ENCODE measurements at regions not wholly inside any gene's neighbourhood (a gene's known extent, or its start where the extent isn't known, plus 50 kb on each side); places are given as distances from the start of the nearest gene placed in this dataset.

DNA sequence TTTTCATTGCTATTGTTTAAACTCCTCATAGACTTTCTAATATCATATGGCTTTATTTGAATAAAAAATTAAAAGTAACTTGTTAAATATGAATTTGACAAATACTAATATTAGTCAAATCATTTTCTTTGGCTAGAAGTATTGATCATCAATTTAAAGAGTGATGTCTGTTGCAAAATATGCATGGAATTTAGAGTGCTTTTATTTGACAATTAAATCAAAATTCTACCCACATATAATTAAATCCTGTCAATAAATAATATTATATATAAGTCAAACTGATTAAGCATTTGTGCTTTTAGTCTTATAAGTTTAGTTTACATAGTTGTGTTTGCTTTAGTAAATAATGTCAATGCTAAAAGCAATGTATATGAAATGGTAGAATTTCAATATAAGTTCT is 318.6 kb upstream of the ROBO1 start:
- DNase-seq (ENCODE audit: low read depth in 2 of 2): no peak

GRCh38 chr3:80079886-80080285 is 312.1 kb upstream of the ROBO1 start:
- no peak for DNase-seq (ENCODE audit: low read depth in 2 of 2)

GRCh38 chr3:80068459-80068858 is 300.7 kb upstream of the ROBO1 start:
- no peak for DNase-seq (ENCODE audit: low read depth in 2 of 2)

GRCh38 chr3:80063535-80063934 is 295.7 kb upstream of the ROBO1 start:
- DNase-seq (ENCODE audit: low read depth in 2 of 2): no peak

GRCh38 chr3:80060664-80061063 is 292.9 kb upstream of the ROBO1 start:
- peak in 1 of 2 donors; percentile 6 for DNase-seq (ENCODE audit: low read depth in 2 of 2)

DNA sequence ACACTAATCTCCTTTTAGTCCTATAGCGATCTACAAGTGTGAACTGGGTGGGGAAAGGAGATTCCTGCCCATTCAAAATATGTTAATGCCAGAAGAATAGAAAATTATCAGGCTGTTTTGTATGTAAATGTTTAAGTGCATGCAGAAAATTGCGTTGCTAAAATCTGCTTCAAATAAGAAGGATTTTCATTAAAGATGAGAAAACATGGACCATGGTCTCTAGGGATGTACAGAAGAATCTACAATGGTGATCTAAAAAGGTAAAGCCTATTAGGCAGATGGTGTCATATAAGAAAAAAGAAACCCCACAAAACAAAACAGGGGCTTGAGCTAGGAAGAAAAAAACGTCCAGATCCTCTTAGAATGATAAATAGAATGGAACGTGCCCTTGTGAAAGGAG is 287.5 kb upstream of the ROBO1 start:
- no peak for DNase-seq (ENCODE audit: low read depth in 2 of 2)

DNA sequence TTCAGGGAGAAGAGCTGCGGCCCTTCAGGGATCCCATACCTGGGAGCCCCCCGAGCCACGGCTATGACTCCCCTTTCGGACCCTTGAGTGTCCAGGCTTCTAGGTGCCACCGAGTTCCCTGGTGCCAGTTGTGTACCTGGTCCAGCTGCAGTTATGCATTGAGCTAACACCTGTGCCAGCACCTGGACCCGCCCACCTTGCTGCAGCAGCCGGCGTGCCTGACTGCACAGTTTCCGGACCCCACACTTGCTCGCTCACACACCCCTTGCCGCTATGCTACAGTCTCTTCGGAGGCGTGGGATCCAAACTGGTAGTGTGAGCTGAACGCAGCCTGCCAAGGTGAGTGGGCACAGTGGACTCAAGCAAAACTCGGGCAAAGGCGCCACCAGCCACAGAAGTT is 284.5 kb upstream of the ROBO1 start:
- DNase-seq (ENCODE audit: low read depth in 2 of 2): no peak

GRCh38 chr3:80051602-80051962 is 283.8 kb upstream of the ROBO1 start:
- no peak for DNase-seq (ENCODE audit: low read depth in 2 of 2)

DNA sequence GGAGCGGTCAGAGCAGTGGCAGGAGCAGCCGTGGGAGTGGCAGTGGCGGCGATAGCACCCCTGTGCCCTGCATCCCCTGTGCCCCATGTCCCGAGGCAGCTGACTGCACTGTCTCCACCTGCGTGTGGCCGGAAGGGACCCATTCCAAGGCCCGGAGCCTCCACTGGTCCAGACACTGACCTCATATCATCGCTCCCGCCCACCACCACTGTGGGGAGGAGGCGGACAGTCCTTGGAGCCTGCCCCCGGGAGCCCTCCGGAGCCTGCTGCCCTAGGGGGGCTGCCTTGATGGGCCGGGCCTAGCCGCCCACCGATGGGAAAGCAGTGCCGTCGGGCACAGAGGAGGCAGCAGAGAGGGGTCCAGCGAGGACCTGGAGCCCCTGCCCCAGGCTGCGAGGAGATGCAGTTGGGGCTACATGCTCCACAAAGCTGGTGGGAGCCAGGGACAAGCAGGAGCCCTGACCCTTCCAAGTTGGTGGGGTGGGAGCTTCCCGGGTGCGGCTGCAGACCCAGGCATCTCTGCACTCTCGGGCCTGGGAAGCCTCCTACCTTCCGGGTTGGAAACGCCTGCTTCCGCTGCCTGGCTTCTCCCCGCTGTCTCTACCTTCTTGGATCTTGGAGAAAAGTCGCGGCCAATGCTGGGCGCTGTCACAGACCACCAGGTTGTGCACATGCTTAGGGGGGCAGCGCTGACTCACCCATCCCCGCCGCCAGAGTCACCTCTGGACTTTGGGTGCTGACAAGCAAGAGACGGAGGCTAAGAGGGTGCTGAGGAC is 283.2 kb upstream of the ROBO1 start:
- no peak for DNase-seq (ENCODE audit: low read depth in 2 of 2)

DNA sequence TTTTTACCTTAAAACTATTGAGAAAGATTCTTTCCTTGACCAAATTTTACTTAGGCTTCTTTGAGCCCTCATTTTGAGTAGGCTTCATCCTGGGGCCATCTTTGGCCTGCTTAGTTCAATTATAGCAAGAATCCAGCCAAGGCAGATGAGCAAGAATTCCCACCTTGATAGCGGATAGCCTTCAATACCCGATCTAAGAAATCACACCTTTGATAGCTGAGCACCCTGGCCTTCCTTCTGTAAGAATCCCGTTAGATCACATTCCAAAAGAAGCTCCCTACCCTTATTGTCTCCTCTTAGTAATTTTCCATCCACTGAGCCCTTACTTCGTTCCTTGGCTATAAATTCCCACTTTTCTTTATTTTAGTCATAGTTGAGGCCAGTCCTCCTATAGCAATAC is 275.4 kb upstream of the ROBO1 start:
- DNase-seq (ENCODE audit: low read depth in 2 of 2): no peak

DNA sequence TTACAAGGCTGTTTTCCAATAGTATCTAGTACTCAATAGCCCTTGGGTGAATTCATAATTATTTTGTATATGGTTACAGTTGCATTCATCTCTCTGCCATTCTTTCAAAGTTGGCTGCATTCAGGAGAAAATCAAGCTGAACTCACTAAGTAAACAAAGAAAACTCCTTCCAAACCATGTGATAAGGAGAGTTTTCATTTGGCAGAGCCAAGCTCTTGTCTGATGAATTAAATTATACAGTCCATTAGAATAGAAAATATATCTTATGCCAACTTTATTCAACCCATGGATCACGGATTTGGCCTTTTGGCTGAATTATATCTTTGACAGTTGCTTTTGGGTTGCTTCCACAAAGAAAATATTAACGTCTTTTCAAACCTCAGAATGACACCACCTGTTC is 272.3 kb upstream of the ROBO1 start:
- DNase-seq (ENCODE audit: low read depth in 2 of 2): no peak

- DNase-seq (ENCODE audit: low read depth in 2 of 2): no peak
These were observed 268.4 kb upstream of the ROBO1 start for GRCh38 chr3:80036176-80036575.

DNA sequence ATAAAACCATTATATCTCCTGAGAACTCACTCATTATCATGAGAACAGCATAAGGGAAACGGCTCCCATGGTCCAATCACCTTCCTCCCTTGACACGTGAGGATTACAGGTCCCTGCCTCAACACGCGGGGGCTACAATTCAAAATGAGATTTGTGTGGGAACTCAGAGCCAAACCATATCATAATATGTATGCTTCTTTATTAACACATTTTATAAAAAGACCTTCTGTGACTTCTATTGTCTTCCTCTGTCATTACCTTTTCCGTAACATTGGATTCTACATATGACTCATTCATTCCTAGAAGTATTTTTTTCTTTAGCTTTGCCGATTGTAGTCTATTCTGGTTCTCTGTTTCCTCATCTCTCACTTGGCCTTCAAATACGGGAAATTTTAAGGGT is 267.2 kb upstream of the ROBO1 start:
- peak; percentile 35 to 81 for DNase-seq (ENCODE audit: low read depth in 2 of 2)

DNA sequence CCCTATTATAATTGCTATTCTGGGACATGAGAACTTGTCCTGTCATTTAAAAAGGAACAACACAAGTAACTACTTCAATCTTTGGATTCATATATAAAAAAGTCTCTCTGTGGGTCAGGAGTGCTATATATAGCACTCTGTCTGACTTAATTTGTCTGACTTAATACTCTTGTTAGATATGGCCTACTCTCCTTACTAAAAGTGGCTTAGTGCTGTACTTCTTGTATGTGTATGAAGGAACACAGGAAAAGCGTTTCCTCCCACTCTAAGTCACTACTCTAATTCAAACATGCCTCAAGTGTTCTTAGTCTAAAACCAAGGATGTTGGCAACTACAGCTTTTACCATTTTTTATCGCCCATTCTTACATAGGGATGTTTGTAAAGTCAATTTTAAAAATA is 255.2 kb upstream of the ROBO1 start:
- DNase-seq (ENCODE audit: low read depth in 2 of 2): no peak

DNA sequence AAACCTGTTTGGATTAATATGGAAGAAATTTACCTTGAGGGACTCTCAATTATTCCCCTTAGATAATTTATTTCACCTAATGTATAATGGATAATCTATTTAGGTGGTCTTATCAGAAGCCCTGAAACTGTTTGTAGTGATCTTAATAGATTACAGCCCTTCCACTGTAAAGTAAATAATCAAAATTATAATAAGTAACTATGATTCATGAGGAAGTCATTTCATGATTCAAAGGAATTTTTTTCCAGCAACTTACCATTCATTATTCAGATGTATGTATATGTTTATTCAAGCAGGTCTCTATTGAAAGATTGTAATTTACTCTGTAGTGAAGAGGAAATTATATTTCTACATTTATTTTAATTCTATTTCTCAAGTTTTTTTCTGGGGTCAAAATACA is 250.6 kb upstream of the ROBO1 start:
- DNase-seq (ENCODE audit: low read depth in 2 of 2): peak in 1 of 2 donors; percentile 24

GRCh38 chr3:80017369-80017768 is 249.6 kb upstream of the ROBO1 start:
- peak in 1 of 2 donors; percentile 19 for DNase-seq (ENCODE audit: low read depth in 2 of 2)

GRCh38 chr3:80014576-80014975 is 246.8 kb upstream of the ROBO1 start:
- no peak for DNase-seq (ENCODE audit: low read depth in 2 of 2)

GRCh38 chr3:80010021-80010571 is 242.3 kb upstream of the ROBO1 start:
- no peak for DNase-seq (ENCODE audit: low read depth in 2 of 2)

- DNase-seq (ENCODE audit: low read depth in 2 of 2): no peak
These were observed 239.7 kb upstream of the ROBO1 start for GRCh38 chr3:80007522-80007921.

- no peak for DNase-seq (ENCODE audit: low read depth in 2 of 2)
These were observed 238.5 kb upstream of the ROBO1 start for GRCh38 chr3:80006315-80006714.

DNA sequence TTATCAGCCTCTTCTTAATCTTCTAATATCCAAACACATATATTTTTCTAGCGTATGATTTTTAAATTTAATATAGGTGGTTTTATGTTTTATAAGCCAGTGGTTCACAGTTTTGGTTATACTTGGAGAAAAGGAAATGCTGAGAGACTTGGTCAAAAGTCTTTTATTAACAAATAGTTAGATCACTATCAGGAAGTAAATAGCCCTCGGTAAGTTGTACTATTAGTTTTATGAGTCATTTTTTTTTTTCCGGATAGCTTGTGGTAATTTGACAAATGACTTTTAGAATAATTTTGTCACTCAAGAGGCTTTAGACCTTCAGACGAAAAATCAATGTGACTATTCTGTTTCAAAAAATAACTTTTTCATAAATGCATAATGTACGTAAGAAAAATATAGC is 232.2 kb upstream of the ROBO1 start:
- peak in 1 of 2 donors; percentile 22 for DNase-seq (ENCODE audit: low read depth in 2 of 2)

- no peak for DNase-seq (ENCODE audit: low read depth in 2 of 2)
These were observed 226.6 kb upstream of the ROBO1 start for GRCh38 chr3:79994397-79994796.

DNA sequence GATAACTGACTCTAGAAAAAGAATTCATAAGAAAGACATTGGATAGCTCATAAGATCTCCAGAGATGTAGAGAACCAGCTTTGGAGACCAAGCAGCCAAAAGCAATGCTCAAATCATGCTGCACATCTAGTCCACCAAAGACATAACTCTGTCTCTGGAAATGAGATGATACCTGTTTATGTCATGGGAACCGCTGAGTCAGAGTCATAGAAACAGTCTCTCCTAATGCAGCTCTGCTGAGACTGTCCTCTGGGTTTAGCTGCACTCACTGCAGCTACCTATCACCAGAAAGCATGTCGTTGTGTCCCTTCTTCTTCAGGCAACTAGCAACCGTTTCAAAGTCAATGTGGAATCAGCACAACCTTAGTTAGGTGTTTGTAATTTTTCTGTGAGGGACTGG is 218.5 kb upstream of the ROBO1 start:
- no peak for DNase-seq (ENCODE audit: low read depth in 2 of 2)

DNA sequence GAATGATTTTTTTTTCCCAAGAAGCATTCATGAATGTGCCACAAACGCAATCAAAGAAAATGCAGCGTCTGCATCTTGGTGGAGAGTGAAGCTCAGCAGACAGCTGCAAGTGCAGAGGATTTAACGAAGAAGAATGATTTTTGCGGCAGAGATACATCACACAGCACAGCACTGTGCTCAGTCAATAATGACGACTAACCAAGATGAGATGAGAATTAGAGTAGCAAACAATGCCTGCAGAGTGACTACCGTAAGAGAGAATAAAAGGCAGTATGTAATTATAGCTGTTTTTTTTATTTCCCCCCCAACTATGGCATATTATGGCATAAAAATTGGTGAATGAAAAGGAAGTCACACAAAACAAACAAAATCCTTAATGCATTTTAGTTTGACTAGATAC is 218.0 kb upstream of the ROBO1 start:
- no peak for DNase-seq (ENCODE audit: low read depth in 2 of 2)
